Esophagus squamous epithelium (tissue), 5 donors: ENCODE measurements at regions not wholly inside any gene's neighbourhood (a gene's known extent, or its start where the extent isn't known, plus 50 kb on each side); places are given as distances from the start of the nearest gene placed in this dataset.
"Not testable (repeated sequence)": the region's sequence is repeated elsewhere in the genome, so short reads cannot be mapped to it uniquely, and the experiment has no call there.

Source experiments
- DNase-seq: peaks from one replicate; lab custom pipeline; 2025; lab: John Stamatoyannopoulos, UW
- H3K27ac ChIP-seq, 4 donors: fragments of 200-600 bp; sonication (generic); one replicate each; pipeline ENCODE4 v1.5.1; 2016 to 2019; ENCODE audit warnings: mild to moderate bottlenecking in 1 of 4
- H3K27me3 ChIP-seq, 4 donors: fragments of 200-600 bp; sonication (generic); 1 replicate in 3 of 4; 2 replicates in 1 of 4; pipeline versions ENCODE4 v1.5.1 to v1.6.0; 2017 to 2021; ENCODE audit warnings: antibody characterized with exemption in 1 of 4
- H3K36me3 ChIP-seq, 3 donors: fragments of 200-600 bp; sonication (generic); one replicate each; pipeline ENCODE4 v1.5.1; 2016 to 2019
- H3K4me1 ChIP-seq, 3 donors: fragments of 200-600 bp; sonication (generic); one replicate each; pipeline ENCODE4 v1.5.1; 2017 to 2019
- H3K4me3 ChIP-seq, 4 donors: fragments of 200-600 bp; sonication (generic); 1 replicate in 3 of 4; 2 replicates in 1 of 4; pipeline ENCODE4 v1.5.1; 2016 to 2019; ENCODE audit warnings: mild to moderate bottlenecking in 2 of 4, moderate library complexity in 1 of 4
- H3K9me3 ChIP-seq, 3 donors: fragments of 200-600 bp; sonication (generic); one replicate each; pipeline ENCODE4 v1.5.1; 2016 to 2019
- CTCF ChIP-seq, 6 experiments: fragments of 450-650 bp in 4 of 6; fragments of 200-600 bp in 2 of 6; sonication (generic) in 2 of 6; IDR thresholded peaks; one replicate each; pipeline ENCODE4 v1.5.1; 2016 to 2019; ENCODE audit warnings: antibody characterized with exemption in 6 of 6, mild to moderate bottlenecking in 4 of 6, moderate library complexity in 4 of 6
- POLR2A ChIP-seq, 4 donors: fragments of 450-650 bp; IDR thresholded peaks; one replicate each; pipeline ENCODE4 v1.6.1; 2017; ENCODE audit warnings: antibody characterized with exemption in 4 of 4, mild to moderate bottlenecking in 4 of 4, moderate library complexity in 3 of 4
- WGBS, 2 donors: methylation state at CpG; one replicate each; pipeline ENCODE4 v1.1.5; 2018; 5-methylcytosine and 5-hydroxymethylcytosine counted together
- intact Hi-C: fragments of 100-400 bp; cut with DNase I; formaldehyde crosslinking; loops from one replicate; pipeline ENCODE4 v1.15.0; 2022
- donor health status: DM: yes; HTN: yes; CAD: no.

- no peak for DNase-seq
- Histone ChIP-seq H3K4me3 (no peak overlapping the region), H3K36me3 (no peaks in the 10 kb centered on the region), H3K9me3 (no peaks in the 10 kb centered on the region), H3K4me1 (peaks cover 0 to 9% (median 0%) of the 10 kb centered on the region in 3 donors), H3K27me3 (peaks cover 0 to 4% (median 0%) of the 10 kb centered on the region in 4 donors), H3K27ac (no peak overlapping the region)
- 53 to 57% methylated on average over 4 to 8 of the region's 12 CpGs for WGBS, 2 donors
- TF ChIP-seq CTCF (IDR thresholded peaks at IDR 0.05) (no peak), POLR2A (IDR thresholded peaks at IDR 0.05) (no peak)
- intact Hi-C loops: no loop called here
Measured at GRCh38 chr22:22697377-22698117, 53.1 kb downstream of the GGTLC2 start.

GRCh38 chr22:22698263-22698750, 53.9 kb downstream of the GGTLC2 start:
- peaks cover 0 to 4% (median 0%) of the 10 kb centered on the region in 4 donors for H3K27me3 ChIP-seq
- TF ChIP-seq CTCF (IDR thresholded peaks at IDR 0.05): no peak
- TF ChIP-seq POLR2A (IDR thresholded peaks at IDR 0.05): no peak
- WGBS, 2 donors: 72 to 76% methylated on average over 3 to 6 of the region's 7 CpGs
- DNase-seq: no peak
- intact Hi-C loops: no loop called here
- H3K27ac ChIP-seq: no peak overlapping the region
- H3K4me3 ChIP-seq: no peak overlapping the region
- no peaks in the 10 kb centered on the region for H3K36me3 ChIP-seq
- H3K4me1 ChIP-seq: peaks cover 0 to 4% (median 0%) of the 10 kb centered on the region in 3 donors
- H3K9me3 ChIP-seq: no peaks in the 10 kb centered on the region

- Histone ChIP-seq H3K9me3 (no peaks in the 10 kb centered on the region), H3K4me1 (no peaks in the 10 kb centered on the region), H3K4me3 (no peak overlapping the region), H3K27me3 (peaks cover 0 to 4% (median 0%) of the 10 kb centered on the region in 4 donors), H3K36me3 (no peaks in the 10 kb centered on the region), H3K27ac (no peak overlapping the region)
- no peak for DNase-seq
- 50% methylated on average over 1 of the region's 1 CpG; no CpG with 5 or more reads in 1 of the 2 donors for WGBS, 2 donors
- intact Hi-C loops: no loop called here
- no peak for TF ChIP-seq POLR2A (IDR thresholded peaks at IDR 0.05)
- TF ChIP-seq CTCF (IDR thresholded peaks at IDR 0.05): no peak
Measured at GRCh38 chr22:22700631-22701030, 56.2 kb downstream of the GGTLC2 start.

GRCh38 chr22:22701557-22701956, 57.1 kb downstream of the GGTLC2 start:
- H3K9me3 ChIP-seq, H3K4me3 ChIP-seq, H3K36me3 ChIP-seq, intact Hi-C loops, H3K4me1 ChIP-seq, H3K27ac ChIP-seq, DNase-seq, H3K27me3 ChIP-seq: not testable (repeated sequence)

- no peaks in the 10 kb centered on the region for H3K9me3 ChIP-seq
- H3K4me3 ChIP-seq: no peak overlapping the region
- intact Hi-C loops: no loop called here
- DNase-seq: no peak
- TF ChIP-seq CTCF (IDR thresholded peaks at IDR 0.05) (peak in 2 of 6 experiments; percentile 16 to 28), POLR2A (IDR thresholded peaks at IDR 0.05) (no peak)
- H3K4me1 ChIP-seq: no peaks in the 10 kb centered on the region
- 71% methylated on average over 8 of the region's 9 CpGs; no CpG with 5 or more reads in 1 of the 2 donors for WGBS, 2 donors
- H3K27me3 ChIP-seq: peaks cover 0 to 4% (median 0%) of the 10 kb centered on the region in 4 donors
- no peaks in the 10 kb centered on the region for H3K36me3 ChIP-seq
- no peak overlapping the region for H3K27ac ChIP-seq
Measured at GRCh38 chr22:22702237-22703202, 58.1 kb downstream of the GGTLC2 start.
